ENCODE measurements at regions not wholly inside any gene's neighbourhood (a gene's known extent, or its start where the extent isn't known, plus 50 kb on each side); places are given as distances from the start of the nearest gene placed in this dataset.

DNA sequence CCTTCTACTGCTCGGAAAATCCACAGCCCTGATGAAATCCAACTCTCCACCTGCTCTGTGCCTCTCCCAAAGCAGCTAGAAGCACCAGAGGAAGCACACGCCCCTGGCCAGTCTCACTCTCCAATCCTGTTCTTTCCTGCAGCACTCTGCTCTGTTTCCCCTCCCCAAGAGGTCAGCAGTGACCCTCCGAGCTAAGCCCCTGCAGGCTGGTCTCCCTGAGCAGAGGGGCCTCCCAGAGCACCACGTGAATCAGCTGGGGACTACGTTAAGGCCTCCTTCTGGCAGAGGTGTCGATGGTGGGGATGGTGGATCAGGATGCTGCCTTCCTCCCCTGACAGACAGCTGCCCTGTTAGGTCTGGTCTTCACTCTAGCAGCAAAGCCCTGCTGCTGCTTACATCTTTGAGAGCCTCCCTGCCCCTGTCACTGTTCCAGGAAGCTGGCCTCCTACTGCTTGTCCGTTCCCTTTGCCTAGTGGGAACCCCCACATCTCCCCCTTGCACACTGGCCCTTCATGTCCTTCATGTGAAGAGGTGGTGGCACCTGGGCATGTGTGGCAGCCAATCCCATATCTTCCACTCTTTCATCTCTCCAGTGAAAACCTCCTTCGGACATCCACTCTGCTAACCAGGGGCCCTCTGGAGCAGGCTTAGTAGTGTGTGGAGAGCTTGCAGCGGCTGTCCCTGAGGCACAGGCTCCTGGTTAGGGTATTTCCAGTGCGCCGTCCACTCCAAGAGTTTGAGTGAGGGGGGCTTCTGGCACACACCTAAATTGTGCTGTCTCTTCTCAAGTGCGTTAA, 307.5 kb upstream of the HS6ST1 start (continued):
- TF ChIP-seq, protein P1, sequence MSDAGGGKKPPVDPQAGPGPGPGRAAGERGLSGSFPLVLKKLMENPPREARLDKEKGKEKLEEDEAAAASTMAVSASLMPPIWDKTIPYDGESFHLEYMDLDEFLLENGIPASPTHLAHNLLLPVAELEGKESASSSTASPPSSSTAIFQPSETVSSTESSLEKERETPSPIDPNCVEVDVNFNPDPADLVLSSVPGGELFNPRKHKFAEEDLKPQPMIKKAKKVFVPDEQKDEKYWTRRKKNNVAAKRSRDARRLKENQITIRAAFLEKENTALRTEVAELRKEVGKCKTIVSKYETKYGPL (CRISPR knock-in tag; IDR thresholded peaks at IDR 0.05): no peak
- TF ChIP-seq, protein P2, sequence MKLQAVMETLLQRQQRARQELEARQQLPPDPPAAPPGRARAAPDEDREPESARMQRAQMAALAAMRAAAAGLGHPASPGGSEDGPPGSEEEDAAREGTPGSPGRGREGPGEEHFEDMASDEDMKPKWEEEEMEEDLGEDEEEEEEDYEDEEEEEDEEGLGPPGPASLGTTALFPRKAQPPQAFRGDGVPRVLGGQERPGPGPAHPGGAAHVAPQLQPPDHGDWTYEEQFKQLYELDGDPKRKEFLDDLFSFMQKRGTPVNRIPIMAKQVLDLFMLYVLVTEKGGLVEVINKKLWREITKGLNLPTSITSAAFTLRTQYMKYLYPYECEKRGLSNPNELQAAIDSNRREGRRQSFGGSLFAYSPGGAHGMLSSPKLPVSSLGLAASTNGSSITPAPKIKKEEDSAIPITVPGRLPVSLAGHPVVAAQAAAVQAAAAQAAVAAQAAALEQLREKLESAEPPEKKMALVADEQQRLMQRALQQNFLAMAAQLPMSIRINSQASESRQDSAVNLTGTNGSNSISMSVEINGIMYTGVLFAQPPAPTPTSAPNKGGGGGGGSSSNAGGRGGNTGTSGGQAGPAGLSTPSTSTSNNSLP (IDR thresholded peaks at IDR 0.05; ENCODE audit: low read depth, low read length): no peak
- TF ChIP-seq, protein P3, sequence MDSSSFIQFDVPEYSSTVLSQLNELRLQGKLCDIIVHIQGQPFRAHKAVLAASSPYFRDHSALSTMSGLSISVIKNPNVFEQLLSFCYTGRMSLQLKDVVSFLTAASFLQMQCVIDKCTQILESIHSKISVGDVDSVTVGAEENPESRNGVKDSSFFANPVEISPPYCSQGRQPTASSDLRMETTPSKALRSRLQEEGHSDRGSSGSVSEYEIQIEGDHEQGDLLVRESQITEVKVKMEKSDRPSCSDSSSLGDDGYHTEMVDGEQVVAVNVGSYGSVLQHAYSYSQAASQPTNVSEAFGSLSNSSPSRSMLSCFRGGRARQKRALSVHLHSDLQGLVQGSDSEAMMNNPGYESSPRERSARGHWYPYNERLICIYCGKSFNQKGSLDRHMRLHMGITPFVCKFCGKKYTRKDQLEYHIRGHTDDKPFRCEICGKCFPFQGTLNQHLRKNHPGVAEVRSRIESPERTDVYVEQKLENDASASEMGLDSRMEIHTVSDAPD (CRISPR knock-in tag; IDR thresholded peaks at IDR 0.05): no peak
- TF ChIP-seq EP300 (IDR thresholded peaks at IDR 0.05; ENCODE audit: low read depth in 2 of 2, low read length in 2 of 2): no peak
- no peak for TF ChIP-seq EP300 (CRISPR knock-in tag; IDR thresholded peaks at IDR 0.05; ENCODE audit: borderline replicate concordance)

DNA sequence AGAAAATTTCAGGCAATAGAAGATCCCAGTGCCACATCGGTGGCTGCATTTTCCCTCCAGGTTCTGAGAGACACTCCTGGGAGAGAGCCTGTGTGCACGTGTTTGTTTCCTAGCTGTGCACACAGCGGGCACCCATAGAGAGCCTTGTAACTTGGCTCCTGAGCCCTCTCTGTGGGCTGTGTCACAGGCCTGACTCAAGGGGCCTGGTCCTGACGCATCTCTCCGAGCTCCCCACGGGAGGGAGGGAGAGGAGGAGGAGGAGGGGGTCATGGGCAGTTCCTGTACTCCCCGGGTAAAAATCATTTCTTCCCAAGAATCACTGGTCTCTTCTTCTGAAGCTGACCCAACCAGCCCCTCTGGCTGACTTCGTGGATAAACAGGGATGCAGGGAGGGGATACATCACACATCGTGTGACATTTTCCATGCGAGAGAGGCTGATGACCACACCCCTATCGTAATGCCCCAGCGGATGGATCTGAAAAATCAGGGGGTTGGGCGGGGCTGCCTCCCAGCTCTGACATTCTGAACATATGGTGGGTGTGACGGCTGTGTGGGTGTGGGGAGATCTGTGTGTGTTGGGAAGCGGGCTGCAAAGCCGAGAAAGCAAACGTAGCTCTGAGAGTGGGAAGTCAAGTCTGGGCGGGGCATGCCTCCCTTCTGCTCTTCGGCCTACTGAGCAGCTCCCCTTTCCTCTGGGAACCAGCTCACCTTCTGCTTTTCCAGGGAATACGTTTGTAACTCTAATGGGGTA, 308.3 kb upstream of the HS6ST1 start:
- in situ Hi-C loops (cut with HindIII; ENCODE audit: extremely low pct_ligation_motif_present, low pct_unique_long_range_greater_than_20kb): loop anchor here (25.0 kb wide), 1 partner anchor 565 kb away; no protein-coding TSS in a partner anchor
- ATAC-seq (no peak), FAIRE-seq (no peak), DNase-seq (ENCODE audit: low spot score) (no peak)
- H3K9me3 ChIP-seq (ENCODE audit: low read length): no peaks in the 10 kb centered on the region
- H2AFZ ChIP-seq (ENCODE audit: low read length): no peak overlapping the region
- no peaks in the 10 kb centered on the region for H3K36me3 ChIP-seq (replicated peaks in 1 of 2; ENCODE audit: control insufficient read depth in 1 of 2, insufficient read depth in 2 of 2, low read length in 2 of 2)
- no peaks in the 10 kb centered on the region for H4K20me1 ChIP-seq (ENCODE audit: insufficient read depth, low read length)
- ChIA-PET CTCF (ENCODE audit: low intra/inter-chr PET ratio, low total read pairs) (no interaction called here), POLR2A (no interaction called here)
- peaks cover 1 to 40% of the 10 kb centered on the region in 2 experiments; a peak in 3 of 5 replicates for H3K27me3 ChIP-seq (ENCODE audit: control insufficient read depth in 1 of 2, insufficient read depth in 2 of 2, low read length in 2 of 2)
- H3K4me2 ChIP-seq (ENCODE audit: low read depth, low read length): no peak overlapping the region
- BruUV-seq (replicated peaks): no TSS peak
- WGBS (ENCODE audit: low lambda C conversion rate): 29% methylated on average over 20 of the region's 20 CpGs
- H3K4me3 ChIP-seq (replicated peaks in 1 of 3; ENCODE audit: insufficient read depth in 1 of 3, low read depth in 2 of 3, low read length in 3 of 3): no peak overlapping the region
- H3K27ac ChIP-seq (ENCODE audit: extremely low read length, insufficient read depth, low read length): no peak overlapping the region
- no peaks in the 10 kb centered on the region for H3K79me2 ChIP-seq (ENCODE audit: insufficient read depth, low read length)
- intact Hi-C loops (cut with micrococcal nuclease; ENCODE audit: unreplicated experiment): no loop called here
- H3K9ac ChIP-seq (ENCODE audit: insufficient read depth, low read depth, low read length): no peak overlapping the region
- peaks cover 16% of the 10 kb centered on the region for H3K4me1 ChIP-seq (ENCODE audit: insufficient read depth, low read length)
- TF ChIP-seq GFI1 (CRISPR knock-in tag; IDR thresholded peaks at IDR 0.05; ENCODE audit: borderline replicate concordance) (no peak), KAT7 (CRISPR knock-in tag; IDR thresholded peaks at IDR 0.05; ENCODE audit: borderline replicate concordance) (no peak), CEBPG (CRISPR knock-in tag; IDR thresholded peaks at IDR 0.05) (no peak), ZNF577 (CRISPR knock-in tag; IDR thresholded peaks at IDR 0.05; ENCODE audit: borderline replicate concordance, low read depth) (no peak), YEATS4 (CRISPR knock-in tag; IDR thresholded peaks at IDR 0.05; ENCODE audit: borderline replicate concordance) (no peak), ZNF124 (CRISPR knock-in tag; IDR thresholded peaks at IDR 0.05) (no peak)
- TF ChIP-seq, protein P4, sequence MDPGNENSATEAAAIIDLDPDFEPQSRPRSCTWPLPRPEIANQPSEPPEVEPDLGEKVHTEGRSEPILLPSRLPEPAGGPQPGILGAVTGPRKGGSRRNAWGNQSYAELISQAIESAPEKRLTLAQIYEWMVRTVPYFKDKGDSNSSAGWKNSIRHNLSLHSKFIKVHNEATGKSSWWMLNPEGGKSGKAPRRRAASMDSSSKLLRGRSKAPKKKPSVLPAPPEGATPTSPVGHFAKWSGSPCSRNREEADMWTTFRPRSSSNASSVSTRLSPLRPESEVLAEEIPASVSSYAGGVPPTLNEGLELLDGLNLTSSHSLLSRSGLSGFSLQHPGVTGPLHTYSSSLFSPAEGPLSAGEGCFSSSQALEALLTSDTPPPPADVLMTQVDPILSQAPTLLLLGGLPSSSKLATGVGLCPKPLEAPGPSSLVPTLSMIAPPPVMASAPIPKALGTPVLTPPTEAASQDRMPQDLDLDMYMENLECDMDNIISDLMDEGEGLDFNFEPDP (CRISPR knock-in tag; conservative IDR thresholded peaks at IDR 0.05): no peak
- TF ChIP-seq, protein P5, sequence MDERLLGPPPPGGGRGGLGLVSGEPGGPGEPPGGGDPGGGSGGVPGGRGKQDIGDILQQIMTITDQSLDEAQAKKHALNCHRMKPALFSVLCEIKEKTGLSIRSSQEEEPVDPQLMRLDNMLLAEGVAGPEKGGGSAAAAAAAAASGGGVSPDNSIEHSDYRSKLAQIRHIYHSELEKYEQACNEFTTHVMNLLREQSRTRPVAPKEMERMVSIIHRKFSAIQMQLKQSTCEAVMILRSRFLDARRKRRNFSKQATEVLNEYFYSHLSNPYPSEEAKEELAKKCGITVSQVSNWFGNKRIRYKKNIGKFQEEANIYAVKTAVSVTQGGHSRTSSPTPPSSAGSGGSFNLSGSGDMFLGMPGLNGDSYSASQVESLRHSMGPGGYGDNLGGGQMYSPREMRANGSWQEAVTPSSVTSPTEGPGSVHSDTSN (CRISPR knock-in tag; IDR thresholded peaks at IDR 0.05): no peak
